ENCODE measurements at regions not wholly inside any gene's neighbourhood (a gene's known extent, or its start where the extent isn't known, plus 50 kb on each side); places are given as distances from the start of the nearest gene placed in this dataset.

GRCh38 chr4:41451961-41452360, 86.0 kb upstream of the LIMCH1 start:
- no peak for DNase-seq (ENCODE audit: low read depth in 4 of 4, low spot score in 3 of 4)

DNA sequence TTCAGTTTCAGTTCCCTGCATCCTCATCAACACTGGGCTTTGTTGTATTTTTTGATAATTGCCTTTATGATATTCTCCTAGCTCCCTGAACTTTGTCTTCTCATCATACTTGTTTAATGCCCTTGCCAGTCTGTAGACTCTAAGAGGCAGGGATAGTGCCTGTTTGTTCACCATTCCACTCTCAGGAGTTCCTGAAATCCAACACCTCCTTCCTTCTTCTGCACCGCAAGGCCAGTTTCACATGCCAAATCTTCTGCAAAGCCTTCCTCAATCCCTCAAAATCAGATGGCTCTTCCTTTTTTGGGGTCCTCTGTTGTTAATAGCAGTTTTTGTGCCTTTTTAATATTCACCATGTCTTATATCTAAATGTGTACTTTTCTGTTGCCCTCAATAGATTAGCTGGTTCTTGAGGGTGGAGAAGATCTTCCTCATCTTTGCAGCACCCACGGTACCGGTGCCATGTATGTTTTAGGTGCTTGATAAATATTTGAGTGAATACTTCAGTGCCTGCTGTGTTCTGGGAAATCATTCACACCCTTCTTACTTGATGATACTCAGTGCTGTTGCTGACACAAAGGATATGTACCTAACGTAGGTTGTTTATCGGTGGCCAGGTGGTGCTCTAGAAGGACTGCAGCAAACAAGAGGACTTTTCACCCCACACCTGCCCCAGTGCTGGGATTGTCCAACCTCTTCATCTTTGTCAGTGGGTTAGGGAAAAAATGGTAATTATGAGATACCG, 85.3 kb upstream of the LIMCH1 start:
- DNase-seq (ENCODE audit: low read depth in 4 of 4, low spot score in 3 of 4) = no peak

DNA sequence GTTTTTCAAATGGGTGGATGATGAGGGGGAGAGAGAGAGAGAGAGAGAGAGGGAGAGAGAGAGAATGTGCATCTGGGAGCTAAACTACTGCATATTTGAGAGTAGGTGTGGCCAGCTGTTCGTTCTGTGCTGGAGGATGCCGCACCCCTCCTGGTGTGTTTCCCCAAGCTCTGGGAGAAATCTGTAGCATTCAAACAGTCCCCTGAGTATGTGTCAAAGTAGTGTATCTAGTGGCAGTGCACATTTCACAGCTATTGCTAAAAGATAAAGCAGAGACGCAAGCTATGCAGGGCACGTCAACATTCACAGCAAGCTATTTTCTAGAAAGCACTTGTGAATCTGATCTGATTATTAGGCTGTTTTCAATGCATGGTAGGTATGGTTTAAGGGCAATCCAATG, 83.5 kb upstream of the LIMCH1 start:
- DNase-seq (ENCODE audit: low read depth in 4 of 4, low spot score in 3 of 4) = no peak

DNA sequence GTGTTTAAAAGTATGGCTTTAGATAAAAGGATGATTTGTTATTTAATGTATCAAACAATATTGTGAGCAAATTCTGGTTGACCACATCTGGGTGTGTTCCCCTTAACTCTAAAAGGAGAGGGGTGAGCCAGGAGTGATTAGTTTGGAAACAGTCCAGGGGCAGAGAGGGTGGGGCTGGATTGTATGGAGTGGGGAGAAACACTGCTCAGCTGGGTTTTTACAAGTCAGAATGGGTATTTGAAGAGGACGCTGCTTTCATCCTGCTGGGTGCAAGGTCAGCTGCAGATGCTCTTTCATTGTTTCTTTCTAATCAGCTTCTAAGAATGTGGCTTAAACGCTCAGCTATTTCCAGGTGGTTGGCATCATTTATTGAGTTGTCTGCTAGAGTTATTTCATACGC, 82.8 kb upstream of the LIMCH1 start:
- DNase-seq (ENCODE audit: low read depth in 4 of 4, low spot score in 3 of 4) = no peak

DNA sequence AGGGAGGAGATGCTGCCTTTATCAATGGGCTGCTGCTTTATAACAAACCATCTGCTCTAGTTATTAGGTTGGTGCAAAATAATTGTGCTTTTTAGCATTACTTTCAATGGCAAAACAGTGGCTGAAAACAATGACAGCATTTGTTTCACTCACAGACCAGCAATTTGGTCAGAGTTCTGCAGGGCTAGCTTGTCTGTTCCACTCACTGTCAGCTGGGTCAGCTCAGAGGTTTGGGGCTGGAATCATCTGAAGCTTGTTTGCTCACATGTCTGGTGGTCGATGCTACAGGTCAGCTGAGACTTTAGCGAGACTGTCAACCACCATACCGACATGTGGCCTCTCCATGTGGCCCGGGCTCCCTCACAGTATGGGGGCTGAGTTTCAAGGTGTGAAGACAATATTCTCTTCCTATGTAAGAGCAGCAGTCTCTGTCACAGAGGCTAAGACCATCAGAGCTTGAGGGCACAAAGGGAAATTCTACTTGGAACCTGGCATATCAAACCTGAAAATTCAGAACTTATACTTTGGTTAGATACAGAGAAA, 81.3 kb upstream of the LIMCH1 start:
- no peak for DNase-seq (ENCODE audit: low read depth in 4 of 4, low spot score in 3 of 4)

DNA sequence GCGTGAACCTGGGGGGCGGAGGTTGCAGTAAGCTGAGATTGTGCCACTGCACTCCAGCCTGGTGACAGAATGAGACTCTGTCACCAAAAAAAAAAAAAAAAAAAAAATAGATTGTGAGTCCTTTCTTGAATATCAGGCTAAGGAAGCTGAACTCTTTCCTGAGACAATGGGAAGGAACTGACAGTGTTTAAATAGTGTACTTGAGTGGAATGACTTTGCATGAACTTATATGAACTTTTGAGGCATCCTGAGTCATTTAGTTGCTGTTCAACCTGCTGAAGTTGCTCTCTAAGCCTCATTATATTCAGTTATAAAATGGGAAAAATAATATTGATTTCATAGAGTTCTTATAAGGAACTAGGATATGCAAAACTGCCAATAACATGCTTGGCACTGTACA, 79.3 kb upstream of the LIMCH1 start:
- DNase-seq (ENCODE audit: low read depth in 4 of 4, low spot score in 3 of 4) = no peak

DNA sequence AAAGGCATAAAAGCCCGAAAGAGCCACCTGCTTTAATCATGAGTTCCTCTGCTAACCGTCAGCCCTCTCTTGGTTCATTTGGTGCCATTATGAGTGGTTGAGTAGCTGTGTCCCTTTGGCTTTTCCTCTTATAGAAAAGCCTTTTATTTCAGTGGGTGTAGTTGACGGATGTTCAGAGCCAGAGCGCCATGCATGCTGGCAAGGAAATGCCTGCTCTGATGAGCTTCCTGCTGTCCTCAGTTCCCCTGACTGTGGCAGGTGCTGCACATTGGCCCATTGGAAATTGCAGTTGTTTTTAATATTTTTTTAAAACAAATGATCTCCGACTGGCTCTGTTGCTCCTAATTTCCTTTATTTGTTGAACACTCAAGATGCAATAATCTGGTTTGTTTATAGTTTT, 77.3 kb upstream of the LIMCH1 start:
- DNase-seq (ENCODE audit: low read depth in 4 of 4, low spot score in 3 of 4) = no peak

DNA sequence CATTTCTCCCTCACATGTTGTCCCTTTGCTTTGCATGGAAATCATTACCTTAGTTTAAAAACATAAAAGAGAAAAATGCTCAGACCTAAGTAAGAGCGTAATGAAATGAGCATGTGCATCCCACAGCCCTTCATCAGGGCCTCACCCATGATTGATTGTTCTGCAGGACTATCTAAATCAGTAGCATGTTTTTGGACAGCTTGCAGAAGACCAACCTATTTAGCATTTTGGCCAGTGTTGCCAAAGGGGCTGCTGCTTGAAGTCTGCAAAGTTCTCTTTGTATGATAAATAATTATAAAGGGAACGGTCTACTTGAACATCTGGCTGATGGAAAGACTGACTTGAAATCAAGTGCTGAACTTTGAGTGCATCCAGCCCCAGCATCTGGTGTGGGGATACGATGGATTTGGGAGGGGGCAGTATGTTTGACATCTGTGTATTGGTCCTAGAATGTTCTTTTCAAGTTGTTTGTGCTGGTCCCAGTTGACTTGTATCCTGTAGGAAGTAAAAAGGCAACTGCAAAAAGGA, 76.1 kb upstream of the LIMCH1 start:
- DNase-seq (ENCODE audit: low read depth in 4 of 4, low spot score in 3 of 4) = no peak

- no peak for DNase-seq (ENCODE audit: low read depth in 4 of 4, low spot score in 3 of 4)
Observed at GRCh38 chr4:41465146-41465761, 72.7 kb upstream of the LIMCH1 start.

- DNase-seq (ENCODE audit: low read depth in 4 of 4, low spot score in 3 of 4) = no peak
Observed at GRCh38 chr4:41466249-41466648, 71.7 kb upstream of the LIMCH1 start.

- no peak for DNase-seq (ENCODE audit: low read depth in 4 of 4, low spot score in 3 of 4)
Observed at GRCh38 chr4:41468122-41468521, 69.8 kb upstream of the LIMCH1 start.

DNA sequence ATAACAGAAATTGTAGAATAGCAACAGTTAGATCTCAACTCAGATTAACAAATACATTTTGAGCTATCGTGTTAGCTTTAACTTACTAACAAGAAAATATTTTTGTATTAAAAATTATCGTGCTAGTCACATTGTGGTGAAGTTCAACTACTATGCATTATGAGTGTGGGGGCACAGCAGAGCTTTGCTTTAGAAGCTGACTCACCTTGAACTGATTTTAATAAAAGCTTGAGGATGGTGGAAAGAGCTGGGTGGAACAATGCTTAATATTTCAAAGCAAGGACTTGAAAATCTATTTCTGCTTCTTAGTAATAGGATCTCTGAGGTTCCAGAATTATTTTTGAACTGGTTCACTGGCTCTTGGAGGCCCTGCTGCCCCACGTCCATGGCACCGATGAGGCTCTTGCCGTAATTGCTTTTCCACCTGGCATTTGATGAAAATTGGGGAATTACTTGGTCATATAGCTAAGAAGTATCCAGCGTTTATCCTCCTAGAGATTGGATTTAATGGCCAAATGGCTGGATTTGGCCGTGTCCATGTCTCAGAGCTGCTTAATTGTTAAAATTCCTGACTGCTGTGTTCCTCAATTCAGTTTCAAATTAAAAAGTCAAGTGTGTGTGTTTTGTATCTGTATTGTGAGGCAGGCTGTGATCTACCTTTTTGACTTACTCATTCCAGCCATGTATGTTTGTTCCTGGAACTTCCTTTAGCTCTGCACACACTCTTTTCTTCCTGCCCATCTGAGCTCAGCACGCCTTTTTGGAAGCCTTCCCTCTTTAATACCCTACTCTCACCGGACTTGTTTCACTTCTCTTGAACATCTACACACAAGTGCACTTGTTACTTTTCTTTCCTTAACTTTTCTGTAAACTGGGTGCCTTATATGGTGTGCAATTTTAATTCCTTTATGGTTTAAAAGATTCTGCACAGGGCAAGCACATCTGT, 66.6 kb upstream of the LIMCH1 start:
- DNase-seq (ENCODE audit: low read depth in 4 of 4, low spot score in 3 of 4) = no peak

GRCh38 chr4:41472081-41472480, 65.9 kb upstream of the LIMCH1 start:
- DNase-seq (ENCODE audit: low read depth in 4 of 4, low spot score in 3 of 4) = no peak

GRCh38 chr4:41473176-41473575, 64.8 kb upstream of the LIMCH1 start:
- DNase-seq (ENCODE audit: low read depth in 4 of 4, low spot score in 3 of 4) = no peak

- DNase-seq (ENCODE audit: low read depth in 4 of 4, low spot score in 3 of 4) = no peak
Observed at GRCh38 chr4:41475402-41475801, 62.6 kb upstream of the LIMCH1 start.

DNA sequence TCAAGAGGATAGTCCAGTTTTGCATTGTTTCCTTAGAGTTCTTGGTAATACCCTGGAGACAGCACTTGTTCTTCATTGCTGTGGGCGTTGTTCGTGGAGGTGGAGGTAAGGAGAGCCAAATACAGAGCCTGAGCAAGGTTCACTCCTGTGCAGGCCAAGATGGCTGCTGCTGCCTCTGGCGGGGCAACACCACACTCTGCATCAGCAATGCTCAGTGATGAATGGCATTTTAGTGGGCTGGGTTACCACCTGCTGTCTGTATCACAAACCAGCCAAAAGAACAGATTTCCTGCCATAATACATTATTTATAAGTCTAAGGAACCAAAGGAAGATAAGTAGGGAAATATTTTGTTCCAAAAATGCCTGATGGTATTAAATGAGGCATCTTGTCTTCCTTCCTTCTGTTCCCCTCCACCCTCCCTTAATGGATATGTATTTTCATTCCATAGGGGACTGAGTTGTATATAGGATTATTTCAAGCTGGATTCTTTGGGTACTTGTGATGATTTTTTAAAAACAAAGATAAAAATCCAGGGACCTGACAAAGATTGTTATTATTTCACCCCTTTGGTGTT, 61.6 kb upstream of the LIMCH1 start:
- no peak for DNase-seq (ENCODE audit: low read depth in 4 of 4, low spot score in 3 of 4)

DNA sequence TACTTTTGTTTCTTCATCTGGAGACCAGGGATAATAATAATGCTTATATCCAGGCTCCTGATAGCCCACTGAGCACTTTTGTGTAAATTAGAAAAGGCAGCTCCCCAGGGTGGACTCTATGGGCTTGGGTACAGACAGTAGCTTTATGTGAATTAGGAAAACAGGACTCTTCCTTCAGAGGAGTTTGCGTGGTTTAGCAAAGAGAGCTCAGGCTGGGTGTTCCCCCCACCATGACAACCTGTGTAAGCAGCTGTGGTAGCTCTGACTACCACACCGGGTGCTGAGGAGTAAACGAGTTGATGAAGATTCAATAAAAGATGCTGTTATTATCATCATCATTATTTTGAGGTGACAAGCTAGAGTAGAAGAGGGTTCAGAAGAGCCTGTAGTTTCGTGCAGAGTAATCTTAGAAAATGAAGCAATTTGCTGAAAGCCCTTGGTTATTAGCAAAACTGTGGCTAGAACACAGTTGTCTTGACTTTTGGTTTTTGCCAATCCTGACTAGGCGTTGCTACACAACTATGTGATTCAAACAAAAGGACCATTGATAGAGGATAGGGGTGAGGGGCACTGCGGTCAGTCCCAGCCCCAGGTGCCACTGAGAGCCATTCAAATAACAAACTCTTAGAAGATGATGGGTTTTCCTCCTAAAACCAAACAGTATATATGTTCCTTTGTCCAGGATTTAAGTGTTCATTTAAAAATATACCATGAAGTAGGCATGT, 60.6 kb upstream of the LIMCH1 start:
- no peak for DNase-seq (ENCODE audit: low read depth in 4 of 4, low spot score in 3 of 4)

DNA sequence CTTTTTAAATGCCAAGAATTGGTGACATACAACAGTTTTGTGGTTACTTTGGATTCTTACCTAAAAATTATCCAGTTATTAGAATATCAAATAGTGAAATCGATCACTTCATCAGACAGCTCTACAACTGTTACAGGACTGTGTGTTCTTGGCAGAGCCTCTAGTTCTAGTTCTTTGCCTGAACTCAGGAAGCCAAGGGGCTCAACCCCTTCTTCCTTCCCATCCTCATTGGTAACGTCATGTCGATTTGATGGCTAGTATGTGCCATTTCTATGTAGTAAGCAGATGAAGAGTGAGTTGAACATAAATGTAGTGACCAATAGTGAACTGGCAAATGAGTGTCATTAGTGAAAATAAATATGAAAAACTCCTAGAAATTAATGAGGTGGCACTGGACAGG, 59.4 kb upstream of the LIMCH1 start:
- no peak for DNase-seq (ENCODE audit: low read depth in 4 of 4, low spot score in 3 of 4)

DNA sequence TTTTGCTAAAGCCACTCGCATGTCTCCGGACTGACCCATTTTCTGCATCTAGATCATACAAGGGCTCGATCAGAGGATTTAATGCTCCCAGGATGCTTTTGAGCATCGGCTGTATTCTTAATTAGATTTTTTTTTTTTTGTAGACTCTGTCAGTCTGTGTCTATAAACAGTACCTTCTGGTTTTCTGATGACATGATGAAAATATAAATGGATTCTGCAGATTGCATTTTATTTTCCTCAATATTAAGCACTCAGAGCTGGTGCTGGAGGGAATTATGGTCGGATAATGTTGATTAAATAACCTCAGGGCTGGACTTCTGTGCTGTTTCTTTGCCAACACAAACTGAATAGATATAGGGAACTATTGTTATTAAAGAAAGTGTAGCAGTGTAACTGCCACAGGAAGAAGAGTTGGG, 57.1 kb upstream of the LIMCH1 start:
- no peak for DNase-seq (ENCODE audit: low read depth in 4 of 4, low spot score in 3 of 4)

GRCh38 chr4:41483771-41484170, 54.2 kb upstream of the LIMCH1 start:
- DNase-seq (ENCODE audit: low read depth in 4 of 4, low spot score in 3 of 4) = no peak

Data from right renal pelvis (tissue), 4 donors.